Liver (tissue), 3 donors: ENCODE measurements at regions not wholly inside any gene's neighbourhood (a gene's known extent, or its start where the extent isn't known, plus 50 kb on each side); places are given as distances from the start of the nearest gene placed in this dataset.

Experiments
- FOXA1 ChIP-seq: IDR thresholded peaks from 2 replicates; pipeline ENCODE4 v1.6.1; 2016; ENCODE audit warnings: antibody characterized with exemption
- GABPA ChIP-seq, 2 donors: IDR thresholded peaks in 1 of 2; conservative IDR thresholded peaks in 1 of 2; 2 replicates each; pipeline ENCODE4 v1.6.1; 2016; ENCODE audit warnings: antibody characterized with exemption in 2 of 2, mild to moderate bottlenecking in 1 of 2, moderate library complexity in 1 of 2
- HNF4A ChIP-seq, 2 donors: conservative IDR thresholded peaks; 2 replicates each; pipeline ENCODE4 v1.6.1; 2016; ENCODE audit warnings: antibody characterized with exemption in 2 of 2, mild to moderate bottlenecking in 2 of 2
- JUND ChIP-seq, 2 donors: IDR thresholded peaks; 2 replicates each; pipeline ENCODE4 v1.6.1; 2016; ENCODE audit warnings: antibody characterized with exemption in 2 of 2
- MAX ChIP-seq: IDR thresholded peaks from 2 replicates; pipeline ENCODE4 v1.6.1; 2016; ENCODE audit warnings: antibody characterized with exemption
- NR2F2 ChIP-seq: IDR thresholded peaks from 2 replicates; pipeline ENCODE4 v1.6.1; 2016; ENCODE audit warnings: antibody characterized with exemption
- RAD21 ChIP-seq, 2 donors: IDR thresholded peaks; 2 replicates each; pipeline ENCODE4 v1.6.1; 2016; ENCODE audit warnings: antibody characterized with exemption in 2 of 2, mild to moderate bottlenecking in 2 of 2
- REST ChIP-seq: IDR thresholded peaks from 2 replicates; pipeline ENCODE4 v1.6.1; 2016; ENCODE audit warnings: antibody characterized with exemption, mild to moderate bottlenecking
- RXRA ChIP-seq, 2 donors: IDR thresholded peaks; 2 replicates each; pipeline ENCODE4 v1.6.1; 2017 to 2018; ENCODE audit warnings: antibody characterized with exemption in 2 of 2, mild to moderate bottlenecking in 1 of 2
- SP1 ChIP-seq: IDR thresholded peaks from 2 replicates; pipeline ENCODE4 v1.6.1; 2018; ENCODE audit warnings: antibody characterized with exemption, mild to moderate bottlenecking
- TAF1 ChIP-seq: conservative IDR thresholded peaks from 2 replicates; pipeline ENCODE4 v1.6.1; 2016; ENCODE audit warnings: antibody characterized with exemption, mild to moderate bottlenecking
- YY1 ChIP-seq: IDR thresholded peaks from 2 replicates; pipeline ENCODE4 v1.6.1; 2016; ENCODE audit warnings: antibody characterized with exemption, mild to moderate bottlenecking
- TF ChIP-seq, protein P1 (sequence below): fragments of 150-350 bp; IDR thresholded peaks from 2 replicates; pipeline ENCODE4 v1.5.1; 2017; ENCODE audit warnings: improper control_type of control experiment, low read depth, low read length; ENCODE audit not compliant: missing input control
- TF ChIP-seq, protein P2 (sequence below): IDR thresholded peaks from 2 replicates; pipeline ENCODE4 v1.6.1; 2016; ENCODE audit warnings: antibody characterized with exemption
- donor health status: healthy.
- donor health status: healthy.

GRCh38 chr6:54440549-54440948 lies 132.3 kb downstream of the TINAG start:
- TF ChIP-seq, protein P1, sequence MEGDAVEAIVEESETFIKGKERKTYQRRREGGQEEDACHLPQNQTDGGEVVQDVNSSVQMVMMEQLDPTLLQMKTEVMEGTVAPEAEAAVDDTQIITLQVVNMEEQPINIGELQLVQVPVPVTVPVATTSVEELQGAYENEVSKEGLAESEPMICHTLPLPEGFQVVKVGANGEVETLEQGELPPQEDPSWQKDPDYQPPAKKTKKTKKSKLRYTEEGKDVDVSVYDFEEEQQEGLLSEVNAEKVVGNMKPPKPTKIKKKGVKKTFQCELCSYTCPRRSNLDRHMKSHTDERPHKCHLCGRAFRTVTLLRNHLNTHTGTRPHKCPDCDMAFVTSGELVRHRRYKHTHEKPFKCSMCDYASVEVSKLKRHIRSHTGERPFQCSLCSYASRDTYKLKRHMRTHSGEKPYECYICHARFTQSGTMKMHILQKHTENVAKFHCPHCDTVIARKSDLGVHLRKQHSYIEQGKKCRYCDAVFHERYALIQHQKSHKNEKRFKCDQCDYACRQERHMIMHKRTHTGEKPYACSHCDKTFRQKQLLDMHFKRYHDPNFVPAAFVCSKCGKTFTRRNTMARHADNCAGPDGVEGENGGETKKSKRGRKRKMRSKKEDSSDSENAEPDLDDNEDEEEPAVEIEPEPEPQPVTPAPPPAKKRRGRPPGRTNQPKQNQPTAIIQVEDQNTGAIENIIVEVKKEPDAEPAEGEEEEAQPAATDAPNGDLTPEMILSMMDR, result no peak
- TF ChIP-seq, protein P2, sequence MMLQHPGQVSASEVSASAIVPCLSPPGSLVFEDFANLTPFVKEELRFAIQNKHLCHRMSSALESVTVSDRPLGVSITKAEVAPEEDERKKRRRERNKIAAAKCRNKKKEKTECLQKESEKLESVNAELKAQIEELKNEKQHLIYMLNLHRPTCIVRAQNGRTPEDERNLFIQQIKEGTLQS, result no peak
- TF ChIP-seq REST, result no peak
- TF ChIP-seq GABPA (IDR thresholded peaks at IDR 0.05 in 1 of 2, conservative IDR thresholded peaks at IDR 0.05 in 1 of 2), result no peak
- no peak for TF ChIP-seq SP1
- TF ChIP-seq TAF1, result no peak
- TF ChIP-seq RAD21 (IDR thresholded peaks at IDR 0.05), result no peak
- TF ChIP-seq MAX, result no peak
- TF ChIP-seq JUND (IDR thresholded peaks at IDR 0.05), result no peak
- TF ChIP-seq FOXA1, result no peak
- no peak for TF ChIP-seq NR2F2
- TF ChIP-seq HNF4A (conservative IDR thresholded peaks at IDR 0.05), result no peak
- TF ChIP-seq RXRA (IDR thresholded peaks at IDR 0.05), result no peak
- no peak for TF ChIP-seq YY1
